KMS-11 (cell line): ENCODE measurements at regions not wholly inside any gene's neighbourhood (a gene's known extent, or its start where the extent isn't known, plus 50 kb on each side); places are given as distances from the start of the nearest gene placed in this dataset.

ENCODE experiments used
- H2AFZ ChIP-seq: fragments of 200-600 bp; sonication (generic); 2 replicates; pipeline ENCODE4 v1.6.1; 2016; ENCODE audit warnings: antibody characterized with exemption, mixed run types, low read depth
- H3K27ac ChIP-seq: fragments of 200-600 bp; sonication (generic); 2 replicates; pipeline ENCODE4 v1.6.1; 2016; ENCODE audit warnings: mild to moderate bottlenecking, mixed run types
- H3K27me3 ChIP-seq: fragments of 200-600 bp; sonication (generic); 2 replicates; pipeline ENCODE4 v1.6.1; 2017; ENCODE audit warnings: mild to moderate bottlenecking, low read depth, mixed run types, moderate library complexity; ENCODE audit not compliant: insufficient read depth
- H3K36me3 ChIP-seq: fragments of 200-600 bp; sonication (generic); 2 replicates; pipeline ENCODE4 v1.6.1; 2017; ENCODE audit warnings: mild to moderate bottlenecking, mixed run types; ENCODE audit not compliant: insufficient read depth
- H3K4me1 ChIP-seq: fragments of 200-600 bp; sonication (generic); 2 replicates; pipeline ENCODE4 v1.6.1; 2016; ENCODE audit warnings: mild to moderate bottlenecking, low read depth, mixed run types; ENCODE audit not compliant: poor library complexity, severe bottlenecking
- H3K4me2 ChIP-seq: fragments of 200-600 bp; sonication (generic); 2 replicates; pipeline ENCODE4 v1.7.0; 2016; ENCODE audit warnings: mild to moderate bottlenecking, mixed run types
- H3K4me3 ChIP-seq: fragments of 200-600 bp; sonication (generic); IDR thresholded peaks from 2 replicates; pipeline ENCODE4 v1.6.1; 2017; ENCODE audit warnings: low read depth, low read length, mixed read lengths; ENCODE audit not compliant: insufficient read depth
- H3K79me2 ChIP-seq: fragments of 200-600 bp; sonication (generic); 2 replicates; pipeline ENCODE4 v1.6.1; 2016; ENCODE audit warnings: low read depth, mixed run types; ENCODE audit not compliant: insufficient read depth
- H3K9ac ChIP-seq: fragments of 200-600 bp; sonication (generic); 2 replicates; pipeline ENCODE4 v1.6.1; 2016; ENCODE audit warnings: mild to moderate bottlenecking, mixed run types
- H4K20me1 ChIP-seq: fragments of 200-600 bp; sonication (generic); 2 replicates; pipeline ENCODE4 v1.6.1; 2016; ENCODE audit warnings: mild to moderate bottlenecking, mixed run types; ENCODE audit not compliant: insufficient read depth
- CTCF ChIP-seq: fragments of 200-600 bp; sonication (generic); conservative IDR thresholded peaks from 2 replicates; pipeline ENCODE4 v1.6.1; 2017; ENCODE audit warnings: low read depth, mild to moderate bottlenecking, antibody characterized with exemption, low read length, moderate library complexity, mixed read lengths

GRCh38 chr21:35102488-35103371 lies 53.6 kb upstream of the RUNX1 start:
- no peaks in the 10 kb centered on the region for H3K4me1 ChIP-seq
- no peaks in the 10 kb centered on the region for H4K20me1 ChIP-seq
- no peak overlapping the region for H3K9ac ChIP-seq
- no peaks in the 10 kb centered on the region for H3K79me2 ChIP-seq
- no peak overlapping the region for H3K4me2 ChIP-seq
- H2AFZ ChIP-seq = no peak overlapping the region
- H3K27me3 ChIP-seq = no peaks in the 10 kb centered on the region
- H3K27ac ChIP-seq = no peak overlapping the region
- no peak overlapping the region for H3K4me3 ChIP-seq
- no peaks in the 10 kb centered on the region for H3K36me3 ChIP-seq
- TF ChIP-seq CTCF = no peak

GRCh38 chr21:35100349-35100811 lies 51.3 kb upstream of the RUNX1 start:
- no peaks in the 10 kb centered on the region for H3K36me3 ChIP-seq
- no peak for TF ChIP-seq CTCF
- no peaks in the 10 kb centered on the region for H4K20me1 ChIP-seq
- no peak overlapping the region for H3K9ac ChIP-seq
- H3K27ac ChIP-seq = no peak overlapping the region
- no peaks in the 10 kb centered on the region for H3K79me2 ChIP-seq
- no peak overlapping the region for H3K4me2 ChIP-seq
- no peak overlapping the region for H2AFZ ChIP-seq
- no peak overlapping the region for H3K4me3 ChIP-seq
- no peaks in the 10 kb centered on the region for H3K27me3 ChIP-seq
- no peaks in the 10 kb centered on the region for H3K4me1 ChIP-seq

GRCh38 chr21:35099310-35099709 lies 50.2 kb upstream of the RUNX1 start:
- Histone ChIP-seq H3K27me3 (no peaks in the 10 kb centered on the region), H3K4me1 (no peaks in the 10 kb centered on the region), H3K9ac (no peak overlapping the region), H2AFZ (no peak overlapping the region), H3K27ac (no peak overlapping the region), H3K4me3 (no peak overlapping the region), H3K36me3 (no peaks in the 10 kb centered on the region), H3K4me2 (no peak overlapping the region), H3K79me2 (no peaks in the 10 kb centered on the region), H4K20me1 (no peaks in the 10 kb centered on the region)
- no peak for TF ChIP-seq CTCF
